Kidney epithelial cell (primary cell): ENCODE measurements at regions not wholly inside any gene's neighbourhood (a gene's known extent, or its start where the extent isn't known, plus 50 kb on each side); places are given as distances from the start of the nearest gene placed in this dataset.
"Not testable (repeated sequence)": the region's sequence is repeated elsewhere in the genome, so short reads cannot be mapped to it uniquely, and the experiment has no call there.

Experiments used
- DNase-seq: peaks from one replicate; pipeline ENCODE4 v3.0.0-alpha.2; 2010; ENCODE audit warnings: low read depth
- H3K27me3 ChIP-seq: 2 replicates; pipeline ENCODE4 v1.6.0; 2011; ENCODE audit warnings: low read length; ENCODE audit not compliant: control insufficient read depth, insufficient read depth
- H3K36me3 ChIP-seq: 2 replicates; pipeline ENCODE4 v1.5.1; 2011; ENCODE audit warnings: low read length; ENCODE audit not compliant: control insufficient read depth, insufficient read depth
- H3K4me3 ChIP-seq: 2 replicates; pipeline ENCODE4 v1.5.1; 2011; ENCODE audit warnings: low read depth, mild to moderate bottlenecking, control low read depth, low read length
- CTCF ChIP-seq: IDR thresholded peaks from 2 replicates; pipeline ENCODE4 v1.5.1; 2011; ENCODE audit warnings: mild to moderate bottlenecking, moderate library complexity, low read length, control low read depth, inconsistent platforms; ENCODE audit not compliant: insufficient read depth, poor library complexity, severe bottlenecking

- DNase-seq: no peak
- Histone ChIP-seq H3K4me3 (no peak overlapping the region), H3K27me3 (no peaks in the 10 kb centered on the region), H3K36me3 (no peaks in the 10 kb centered on the region)
- TF ChIP-seq CTCF: no peak
Observed at GRCh38 chr21:14058566-14058965, 152.2 kb downstream of the LIPI start.

GRCh38 chr21:14057841-14058481 lies 152.8 kb downstream of the LIPI start:
- H3K4me3 ChIP-seq, H3K27me3 ChIP-seq, DNase-seq, H3K36me3 ChIP-seq: not testable (repeated sequence)

GRCh38 chr21:14057313-14057712 lies 153.4 kb downstream of the LIPI start:
- Histone ChIP-seq H3K27me3 (no peaks in the 10 kb centered on the region), H3K36me3 (no peaks in the 10 kb centered on the region), H3K4me3 (no peak overlapping the region)
- no peak for TF ChIP-seq CTCF
- DNase-seq: no peak

DNA sequence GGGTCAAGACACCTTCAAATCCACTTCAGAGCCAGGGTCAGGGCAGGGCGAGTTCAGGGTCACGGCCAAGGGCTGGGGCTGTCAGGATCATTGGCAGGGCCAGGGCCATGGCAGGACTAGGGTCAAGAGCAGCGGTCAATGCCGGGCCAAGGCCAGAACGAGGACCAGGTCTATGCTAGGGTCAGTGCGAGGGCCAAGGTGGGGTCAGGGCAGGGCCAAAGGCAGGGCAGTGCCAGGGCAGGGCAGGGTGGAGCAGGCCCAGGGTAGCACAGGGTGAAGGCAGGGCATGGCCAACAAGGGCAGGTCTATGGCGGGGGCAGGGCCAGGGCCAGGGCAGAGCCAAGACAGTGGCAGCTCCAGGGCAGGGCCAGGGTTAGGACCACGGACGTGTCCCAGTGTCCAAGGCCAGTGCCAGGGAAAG lies 154.0 kb downstream of the LIPI start:
- DNase-seq: no peak
- no peaks in the 10 kb centered on the region for H3K36me3 ChIP-seq
- no peak for TF ChIP-seq CTCF
- H3K4me3 ChIP-seq: no peak overlapping the region
- no peaks in the 10 kb centered on the region for H3K27me3 ChIP-seq

GRCh38 chr21:14055746-14056515 lies 154.8 kb downstream of the LIPI start:
- not testable (repeated sequence) for H3K36me3 ChIP-seq, DNase-seq, H3K27me3 ChIP-seq, H3K4me3 ChIP-seq

DNA sequence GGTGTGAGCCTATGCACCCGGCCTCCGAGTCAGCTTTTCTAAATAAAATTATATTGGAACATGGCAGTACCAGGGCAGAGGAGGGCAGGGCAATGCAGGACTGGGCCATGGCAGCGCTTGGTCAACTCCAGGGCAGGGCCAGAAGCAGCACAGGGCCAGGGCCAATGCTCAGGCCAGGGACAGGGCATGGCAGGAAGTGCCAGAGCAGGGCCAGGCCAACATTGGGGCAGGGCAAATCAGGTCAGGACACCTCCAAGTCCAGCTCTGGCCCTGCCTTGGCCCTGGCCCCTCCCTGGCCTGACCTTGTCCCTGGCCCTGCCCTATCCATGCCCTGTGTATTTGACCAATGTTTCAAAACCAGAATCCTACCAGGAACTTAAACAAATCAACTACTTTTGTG lies 156.1 kb downstream of the LIPI start:
- H3K36me3 ChIP-seq: no peaks in the 10 kb centered on the region
- no peak for TF ChIP-seq CTCF
- H3K27me3 ChIP-seq: no peaks in the 10 kb centered on the region
- no peak overlapping the region for H3K4me3 ChIP-seq
- DNase-seq: no peak

- no peak for TF ChIP-seq CTCF
- H3K4me3 ChIP-seq: no peak overlapping the region
- no peaks in the 10 kb centered on the region for H3K36me3 ChIP-seq
- DNase-seq: no peak
- no peaks in the 10 kb centered on the region for H3K27me3 ChIP-seq
Observed at GRCh38 chr21:14050121-14050520, 160.6 kb downstream of the LIPI start.
